C4-2B (cell line): ENCODE measurements at regions not wholly inside any gene's neighbourhood (a gene's known extent, or its start where the extent isn't known, plus 50 kb on each side); places are given as distances from the start of the nearest gene placed in this dataset.

Source experiments
- H3K27ac ChIP-seq: fragments of 450-650 bp; 2 replicates; pipeline ENCODE4 v1.5.1; 2017
- ZFX ChIP-seq: fragments of 450-650 bp; IDR thresholded peaks from 2 replicates; pipeline ENCODE4 v1.6.1; 2017
- TF ChIP-seq, protein P1 (sequence below): fragments of 450-650 bp; conservative IDR thresholded peaks from 2 replicates; pipeline ENCODE4 v1.5.1; 2017; ENCODE audit warnings: mild to moderate bottlenecking

DNA sequence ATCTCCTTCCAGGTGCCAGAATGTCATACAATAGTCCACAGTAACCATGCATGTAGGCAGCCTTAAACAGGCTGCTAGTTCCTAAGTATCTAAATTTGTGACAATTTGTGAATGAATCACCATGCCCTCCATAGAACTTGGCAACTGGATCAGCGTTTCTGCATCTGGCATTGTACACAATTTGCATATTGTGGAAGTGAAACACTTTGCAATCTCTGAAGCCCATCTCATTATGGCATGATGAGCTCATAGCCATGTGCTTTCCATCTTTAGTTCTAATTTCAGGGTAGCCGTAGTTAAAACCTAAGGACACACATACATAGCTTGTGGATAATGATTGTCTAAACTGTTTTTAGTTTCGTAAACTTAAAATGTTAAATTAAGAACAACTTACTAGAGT is 573.6 kb downstream of the PPP4R3C start:
- H3K27ac ChIP-seq, result no peak overlapping the region
- no peak for TF ChIP-seq ZFX
- TF ChIP-seq, protein P1, sequence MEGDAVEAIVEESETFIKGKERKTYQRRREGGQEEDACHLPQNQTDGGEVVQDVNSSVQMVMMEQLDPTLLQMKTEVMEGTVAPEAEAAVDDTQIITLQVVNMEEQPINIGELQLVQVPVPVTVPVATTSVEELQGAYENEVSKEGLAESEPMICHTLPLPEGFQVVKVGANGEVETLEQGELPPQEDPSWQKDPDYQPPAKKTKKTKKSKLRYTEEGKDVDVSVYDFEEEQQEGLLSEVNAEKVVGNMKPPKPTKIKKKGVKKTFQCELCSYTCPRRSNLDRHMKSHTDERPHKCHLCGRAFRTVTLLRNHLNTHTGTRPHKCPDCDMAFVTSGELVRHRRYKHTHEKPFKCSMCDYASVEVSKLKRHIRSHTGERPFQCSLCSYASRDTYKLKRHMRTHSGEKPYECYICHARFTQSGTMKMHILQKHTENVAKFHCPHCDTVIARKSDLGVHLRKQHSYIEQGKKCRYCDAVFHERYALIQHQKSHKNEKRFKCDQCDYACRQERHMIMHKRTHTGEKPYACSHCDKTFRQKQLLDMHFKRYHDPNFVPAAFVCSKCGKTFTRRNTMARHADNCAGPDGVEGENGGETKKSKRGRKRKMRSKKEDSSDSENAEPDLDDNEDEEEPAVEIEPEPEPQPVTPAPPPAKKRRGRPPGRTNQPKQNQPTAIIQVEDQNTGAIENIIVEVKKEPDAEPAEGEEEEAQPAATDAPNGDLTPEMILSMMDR, result no peak

DNA sequence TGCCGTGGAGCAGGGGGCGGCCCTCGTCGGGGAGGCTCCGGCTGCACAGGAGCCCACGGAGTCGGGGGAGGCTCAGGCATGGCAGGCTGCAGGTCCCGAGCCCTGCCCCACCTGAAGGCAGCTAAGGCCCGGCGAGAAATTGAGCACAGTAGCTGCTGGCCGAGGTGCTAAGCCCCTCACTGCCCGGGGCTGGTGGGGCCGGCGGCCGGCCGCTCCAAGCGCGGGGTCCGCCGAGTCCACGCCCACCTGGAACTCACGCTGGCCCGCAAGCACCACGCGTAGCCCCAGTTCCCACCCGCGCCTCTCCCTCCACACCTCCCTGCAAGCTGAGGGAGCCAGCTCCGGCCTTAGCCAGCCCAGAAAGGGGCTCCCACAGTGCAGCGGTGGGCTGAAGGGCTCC is 589.4 kb downstream of the PPP4R3C start:
- no peak overlapping the region for H3K27ac ChIP-seq
- no peak for TF ChIP-seq ZFX
- TF ChIP-seq, protein P1, result no peak

DNA sequence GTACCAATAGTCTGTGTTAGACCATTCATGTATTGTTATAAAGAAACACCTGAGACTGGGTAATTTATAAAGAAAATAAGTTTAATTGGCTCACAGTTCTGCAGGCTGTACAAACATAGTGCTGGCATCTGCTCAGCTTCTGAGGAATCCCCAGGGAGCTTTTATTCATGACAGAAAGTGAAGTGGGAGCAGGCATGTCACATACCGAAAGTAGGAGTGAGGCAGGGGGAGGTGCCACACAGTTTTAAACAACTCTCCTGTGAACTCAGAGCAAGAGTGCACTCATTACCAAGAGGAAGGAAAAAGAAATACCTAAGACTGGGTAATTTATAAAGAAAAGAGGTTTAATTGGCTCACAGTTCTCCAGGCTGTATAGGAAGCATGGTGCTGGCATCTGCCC is 591.2 kb downstream of the PPP4R3C start:
- TF ChIP-seq, protein P1, result no peak
- TF ChIP-seq ZFX, result no peak

DNA sequence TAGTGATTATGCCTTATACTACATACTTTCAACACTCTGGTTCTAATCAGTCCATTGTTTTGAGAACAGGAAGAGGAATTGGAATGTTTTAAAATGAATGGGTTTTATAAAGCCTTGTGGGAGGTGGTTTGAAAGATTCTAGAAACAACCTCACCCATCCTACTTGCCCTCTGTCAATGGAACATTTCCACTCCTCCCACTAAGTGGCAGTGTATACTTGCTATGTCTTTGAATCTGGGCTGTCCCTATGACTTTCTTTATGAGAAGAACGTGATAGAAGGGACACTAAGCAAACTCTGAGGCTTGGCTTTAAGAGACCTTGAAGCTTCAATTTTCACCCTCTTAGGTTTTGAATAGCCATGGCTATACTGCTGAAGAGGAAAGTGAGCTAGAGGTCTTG is 611.2 kb downstream of the PPP4R3C start:
- H3K27ac ChIP-seq, result no peak overlapping the region
- no peak for TF ChIP-seq ZFX
- TF ChIP-seq, protein P1, result peak; percentile 20

More for the DNA sequence above, 591.2 kb downstream of the PPP4R3C start:
- no peak overlapping the region for H3K27ac ChIP-seq

- no peak for TF ChIP-seq ZFX
- TF ChIP-seq, protein P1, result no peak
- no peak overlapping the region for H3K27ac ChIP-seq
These were observed 614.6 kb downstream of the PPP4R3C start for GRCh38 chrX:26848511-26848910.

DNA sequence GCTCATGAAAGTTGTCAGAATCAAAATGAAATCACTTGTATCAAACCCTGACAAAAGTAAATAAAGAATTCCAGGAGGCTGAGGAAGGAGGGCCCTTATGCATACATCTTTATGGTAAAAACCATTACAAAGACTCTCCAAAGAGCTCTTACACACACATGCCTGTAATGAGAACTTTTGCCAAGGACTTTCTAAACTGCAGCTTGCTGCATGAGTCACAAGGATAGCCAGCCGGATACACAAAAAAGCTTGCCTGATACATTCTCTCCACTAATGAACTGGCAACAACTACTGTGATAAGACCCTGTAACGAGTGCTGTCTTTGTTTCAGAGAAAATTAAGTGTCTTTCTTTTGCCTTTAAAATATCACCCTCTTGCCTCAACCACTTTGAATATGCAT is 618.1 kb downstream of the PPP4R3C start:
- H3K27ac ChIP-seq, result no peak overlapping the region
- TF ChIP-seq, protein P1, result no peak
- no peak for TF ChIP-seq ZFX

DNA sequence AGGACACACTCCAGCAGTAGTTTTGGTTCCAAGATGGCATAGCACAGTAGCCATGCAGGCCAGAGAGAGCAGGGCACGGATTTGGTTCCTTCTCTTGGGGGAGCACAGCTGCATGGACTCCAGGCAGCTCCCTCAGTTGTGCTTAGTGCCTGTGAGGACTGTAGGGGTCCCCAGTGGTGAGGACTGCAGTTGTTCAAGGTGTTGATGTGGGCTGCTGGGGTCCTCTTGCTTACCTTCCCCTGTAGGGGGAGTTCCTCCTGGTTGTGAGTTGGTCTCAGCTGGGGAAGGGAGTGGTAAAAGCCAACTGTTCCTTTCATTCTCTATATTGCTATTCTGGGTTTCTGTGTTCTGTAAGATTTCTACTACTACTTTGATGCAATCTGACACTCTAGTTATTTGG is 606.5 kb downstream of the MAGEB5 start:
- no peak for TF ChIP-seq ZFX
- TF ChIP-seq, protein P1, result no peak
- no peak overlapping the region for H3K27ac ChIP-seq
